ENCODE measurements at regions not wholly inside any gene's neighbourhood (a gene's known extent, or its start where the extent isn't known, plus 50 kb on each side); places are given as distances from the start of the nearest gene placed in this dataset.

DNA sequence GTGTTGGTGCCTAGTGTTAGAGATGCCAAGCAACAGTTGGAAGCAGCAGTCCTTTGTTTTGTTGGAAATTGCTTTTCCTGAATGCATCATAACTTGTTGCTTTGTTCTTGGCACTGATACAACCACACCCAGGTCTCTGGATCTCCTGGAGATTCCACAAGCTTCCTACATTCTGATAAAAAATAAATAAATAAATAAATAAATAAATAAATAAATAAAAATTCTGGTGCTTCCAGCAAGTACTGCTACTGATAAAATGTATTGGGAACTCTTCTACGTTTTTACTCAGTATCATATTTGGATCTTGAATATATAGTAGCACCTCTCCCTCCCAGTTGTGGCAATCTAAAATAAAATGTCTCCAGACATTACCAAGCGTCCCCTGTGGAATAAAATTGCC is 62.7 kb upstream of the GRID2 start:
- TF ChIP-seq GATA3 (IDR thresholded peaks at IDR 0.05; ENCODE audit: low read depth, low read length) (no peak), GATA2 (IDR thresholded peaks at IDR 0.05; ENCODE audit: low read depth, low read length) (no peak)

DNA sequence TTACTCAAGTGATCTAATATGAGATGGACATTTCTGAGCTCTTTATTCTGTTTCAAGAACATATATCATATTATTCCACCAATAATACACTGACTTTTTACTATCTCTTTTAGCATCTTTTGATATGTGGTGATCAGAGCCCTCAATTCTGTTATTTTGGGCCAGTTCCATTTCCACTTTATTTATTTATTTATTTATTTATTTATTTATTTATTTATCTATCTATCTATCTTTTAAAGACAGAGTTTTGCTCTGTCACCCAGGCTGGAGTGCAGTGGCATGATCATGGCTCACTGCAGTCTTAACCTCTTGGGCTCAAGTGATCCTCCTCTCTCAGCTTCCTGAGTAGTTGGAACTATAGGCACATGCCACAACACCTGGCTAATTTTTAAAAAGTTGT is 57.4 kb upstream of the GRID2 start:
- TF ChIP-seq GATA2 (IDR thresholded peaks at IDR 0.05; ENCODE audit: low read depth, low read length) (no peak), GATA3 (IDR thresholded peaks at IDR 0.05; ENCODE audit: low read depth, low read length) (no peak)

DNA sequence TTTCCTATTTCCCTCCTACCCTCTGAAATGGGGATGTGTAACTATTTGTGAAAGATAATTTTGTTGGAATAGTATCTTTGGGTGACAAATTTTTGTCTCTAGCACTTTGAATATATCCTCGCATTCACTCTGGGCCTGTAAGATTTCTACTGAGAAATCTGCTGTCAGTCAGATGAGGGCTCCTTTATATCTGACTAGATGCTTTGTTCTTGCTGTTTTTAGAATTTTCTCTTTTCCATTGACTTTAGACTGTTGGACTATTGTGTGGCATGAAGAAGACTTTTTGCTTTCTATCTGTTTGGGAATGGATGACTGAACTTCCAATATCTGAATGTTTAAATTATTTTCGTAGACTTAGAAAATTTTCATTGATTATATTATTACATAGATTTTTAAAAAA is 54.2 kb upstream of the GRID2 start:
- TF ChIP-seq GATA2 (IDR thresholded peaks at IDR 0.05; ENCODE audit: low read depth, low read length) (no peak), GATA3 (IDR thresholded peaks at IDR 0.05; ENCODE audit: low read depth, low read length) (no peak)

DNA sequence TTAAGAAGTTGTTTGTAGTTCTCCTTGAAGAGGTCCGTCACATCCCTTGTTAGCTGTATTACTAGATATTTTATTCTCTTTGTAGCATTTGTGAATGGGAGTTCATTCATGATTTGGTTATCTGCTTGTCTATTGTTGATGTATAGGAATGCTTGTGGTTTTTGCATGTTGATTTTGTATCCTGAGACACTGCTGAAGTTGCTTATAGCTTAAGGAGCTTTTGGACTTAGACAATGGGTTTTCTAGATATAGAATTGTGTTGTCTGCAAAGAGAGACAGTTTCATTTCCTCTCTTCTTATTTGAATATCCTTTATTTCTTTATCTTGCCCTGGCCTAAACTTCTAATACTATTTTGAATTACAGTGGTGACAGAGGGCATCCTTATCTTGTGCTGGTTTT is 52.1 kb upstream of the GRID2 start:
- TF ChIP-seq GATA2 (IDR thresholded peaks at IDR 0.05; ENCODE audit: low read depth, low read length) (no peak), GATA3 (IDR thresholded peaks at IDR 0.05; ENCODE audit: low read depth, low read length) (no peak)

DNA sequence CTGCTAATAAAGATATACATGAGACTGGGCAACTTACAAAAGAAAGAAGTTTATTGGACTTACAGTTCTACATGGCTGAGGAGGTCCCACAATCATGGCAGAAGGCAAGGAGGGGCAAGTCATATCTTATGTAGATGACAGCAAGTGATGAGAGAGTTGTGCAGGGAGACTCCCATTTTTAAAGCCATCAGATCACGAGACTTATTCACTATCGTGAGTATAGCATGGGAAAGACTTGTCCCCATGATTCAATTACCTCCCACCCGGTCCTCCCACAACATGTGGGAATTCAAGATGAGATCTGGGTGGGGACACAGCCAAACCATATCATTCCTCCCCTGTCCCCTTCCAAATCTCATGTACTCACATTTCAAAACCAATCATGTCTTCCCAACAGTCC is 50.9 kb upstream of the GRID2 start:
- TF ChIP-seq GATA3 (IDR thresholded peaks at IDR 0.05; ENCODE audit: low read depth, low read length) (no peak), GATA2 (IDR thresholded peaks at IDR 0.05; ENCODE audit: low read depth, low read length) (no peak)

DNA sequence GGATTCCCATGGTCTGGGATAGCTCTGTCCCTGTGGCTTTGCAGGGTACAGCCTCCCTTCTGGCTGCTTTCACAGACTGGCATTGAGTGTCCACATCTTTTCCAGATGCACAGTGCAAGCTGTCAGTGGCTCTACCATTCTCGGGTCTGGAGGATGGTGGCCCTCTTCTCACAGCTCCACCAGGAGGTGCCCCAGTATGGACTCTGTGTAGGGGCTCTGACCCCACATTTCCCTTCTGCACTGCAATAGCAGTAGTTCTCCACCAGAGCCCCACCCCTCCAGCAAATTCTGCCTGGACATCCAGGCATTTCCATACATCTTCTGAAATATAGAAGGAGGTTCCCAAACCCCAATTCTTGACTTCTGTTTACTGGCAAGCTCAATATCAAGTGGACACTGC is 50.2 kb upstream of the GRID2 start:
- TF ChIP-seq GATA3 (IDR thresholded peaks at IDR 0.05; ENCODE audit: low read depth, low read length) (no peak), GATA2 (IDR thresholded peaks at IDR 0.05; ENCODE audit: low read depth, low read length) (no peak)

All from SH-SY5Y (cell line).